Smooth muscle cell (in vitro differentiated cells): ENCODE measurements at regions not wholly inside any gene's neighbourhood (a gene's known extent, or its start where the extent isn't known, plus 50 kb on each side); places are given as distances from the start of the nearest gene placed in this dataset.
A peak's percentile ranks its signal among the peaks of the same experiment; 100 is the strongest.

ENCODE experiments used
- DNase-seq: peaks from one replicate; lab custom pipeline; 2025; ENCODE audit not compliant: unreplicated experiment; lab: John Stamatoyannopoulos, UW
- H2AFZ ChIP-seq: fragments of 200-600 bp; sonication (generic); 2 replicates; pipeline ENCODE4 v1.6.0; 2016; ENCODE audit warnings: antibody characterized with exemption, low read depth, mild to moderate bottlenecking
- H3F3A ChIP-seq: fragments of 200-600 bp; sonication (generic); 2 replicates; pipeline ENCODE4 v1.6.0; 2017; ENCODE audit warnings: antibody characterized with exemption, low read depth
- H3K27ac ChIP-seq: fragments of 200-600 bp; sonication (generic); 2 replicates; pipeline ENCODE4 v1.5.1; 2016; ENCODE audit warnings: low read depth, mild to moderate bottlenecking
- H3K27me3 ChIP-seq: fragments of 200-600 bp; sonication (generic); 2 replicates; pipeline ENCODE4 v1.6.1; 2016; ENCODE audit warnings: low read depth, mild to moderate bottlenecking
- H3K36me3 ChIP-seq: fragments of 200-600 bp; sonication (generic); 2 replicates; pipeline ENCODE4 v1.5.1; 2016; ENCODE audit warnings: low read depth
- H3K4me1 ChIP-seq: fragments of 200-600 bp; sonication (generic); 2 replicates; pipeline ENCODE4 v1.5.1; 2016; ENCODE audit warnings: low read depth
- H3K4me2 ChIP-seq: fragments of 200-600 bp; sonication (generic); 2 replicates; pipeline ENCODE4 v1.6.0; 2016; ENCODE audit warnings: mild to moderate bottlenecking
- H3K4me3 ChIP-seq: fragments of 200-600 bp; sonication (generic); 2 replicates; pipeline ENCODE4 v1.5.1; 2016; ENCODE audit warnings: mild to moderate bottlenecking
- H3K79me2 ChIP-seq: fragments of 200-600 bp; sonication (generic); 2 replicates; pipeline ENCODE4 v1.6.0; 2016; ENCODE audit warnings: low read depth, mild to moderate bottlenecking
- H3K9ac ChIP-seq: fragments of 200-600 bp; sonication (generic); 2 replicates; pipeline ENCODE4 v1.6.0; 2016; ENCODE audit warnings: low read depth
- H3K9me3 ChIP-seq: fragments of 200-600 bp; sonication (generic); replicated peaks from 2 replicates; pipeline ENCODE4 v1.5.1; 2016; ENCODE audit warnings: low read depth
- H4K20me1 ChIP-seq: fragments of 200-600 bp; sonication (generic); 2 replicates; pipeline ENCODE4 v1.6.0; 2016; ENCODE audit warnings: low read depth
- CTCF ChIP-seq: fragments of 200-600 bp; sonication (generic); IDR thresholded peaks from 2 replicates; pipeline ENCODE4 v1.5.1; 2017; ENCODE audit warnings: borderline replicate concordance, mild to moderate bottlenecking, antibody characterized with exemption; ENCODE audit not compliant: insufficient read depth, poor library complexity, severe bottlenecking
- WGBS: methylation state at CpG from one replicate; pipeline ENCODE4 v1.1.7; 2016; ENCODE audit warnings: low lambda C conversion rate; 5-methylcytosine and 5-hydroxymethylcytosine counted together

GRCh38 chr11:35078470-35078735 lies 60.6 kb upstream of the CD44 start:
- Histone ChIP-seq H3F3A (no peaks in the 10 kb centered on the region), H3K4me1 (no peaks in the 10 kb centered on the region), H2AFZ (no peak overlapping the region), H3K9ac (no peak overlapping the region), H3K27me3 (no peaks in the 10 kb centered on the region), H3K4me3 (no peak overlapping the region), H3K79me2 (no peaks in the 10 kb centered on the region), H3K9me3 (no peaks in the 10 kb centered on the region), H3K4me2 (no peak overlapping the region), H3K36me3 (no peaks in the 10 kb centered on the region), H4K20me1 (no peaks in the 10 kb centered on the region), H3K27ac (no peak overlapping the region)
- TF ChIP-seq CTCF = no peak
- 100% methylated on average over 1 of the region's 1 CpG for WGBS
- no peak for DNase-seq

- Histone ChIP-seq H3K27ac (no peak overlapping the region), H3K4me3 (no peak overlapping the region), H3K9me3 (no peaks in the 10 kb centered on the region), H4K20me1 (no peaks in the 10 kb centered on the region), H3K27me3 (no peaks in the 10 kb centered on the region), H3K79me2 (no peaks in the 10 kb centered on the region), H3K9ac (no peak overlapping the region), H3K4me2 (no peak overlapping the region), H3F3A (no peaks in the 10 kb centered on the region), H3K36me3 (no peaks in the 10 kb centered on the region), H2AFZ (no peak overlapping the region), H3K4me1 (no peaks in the 10 kb centered on the region)
- 73% methylated on average over 4 of the region's 4 CpGs for WGBS
- DNase-seq = no peak
- no peak for TF ChIP-seq CTCF
Observed at GRCh38 chr11:35079611-35080010, 59.4 kb upstream of the CD44 start.

GRCh38 chr11:35082321-35083180 lies 56.4 kb upstream of the CD44 start:
- H3K79me2 ChIP-seq = no peaks in the 10 kb centered on the region
- no peak for TF ChIP-seq CTCF
- no peak overlapping the region for H3K4me3 ChIP-seq
- H3K36me3 ChIP-seq = no peaks in the 10 kb centered on the region
- 61% methylated on average over 15 of the region's 15 CpGs for WGBS
- no peaks in the 10 kb centered on the region for H3K9me3 ChIP-seq
- H3K9ac ChIP-seq = peak overlapping the region; percentile 48
- H3K4me2 ChIP-seq = peak overlapping the region; percentile 65
- H4K20me1 ChIP-seq = no peaks in the 10 kb centered on the region
- H2AFZ ChIP-seq = peak overlapping the region; percentile 75
- peak overlapping the region; percentile 85 for H3K27ac ChIP-seq
- DNase-seq = no peak
- no peaks in the 10 kb centered on the region for H3K27me3 ChIP-seq
- no peaks in the 10 kb centered on the region for H3K4me1 ChIP-seq
- H3F3A ChIP-seq = no peaks in the 10 kb centered on the region

GRCh38 chr11:35083181-35083430 lies 55.9 kb upstream of the CD44 start:
- peak overlapping the region; percentile 48 for H3K9ac ChIP-seq
- H3K27me3 ChIP-seq = no peaks in the 10 kb centered on the region
- no peaks in the 10 kb centered on the region for H4K20me1 ChIP-seq
- no peaks in the 10 kb centered on the region for H3K36me3 ChIP-seq
- H3K4me3 ChIP-seq = no peak overlapping the region
- H2AFZ ChIP-seq = no peak overlapping the region
- H3K27ac ChIP-seq = peak overlapping the region; percentile 85
- no peak for DNase-seq
- no peak for TF ChIP-seq CTCF
- H3K4me2 ChIP-seq = peak overlapping the region; percentile 65
- no peaks in the 10 kb centered on the region for H3K79me2 ChIP-seq
- no peaks in the 10 kb centered on the region for H3F3A ChIP-seq
- no peaks in the 10 kb centered on the region for H3K4me1 ChIP-seq
- WGBS = 70% methylated on average over 2 of the region's 2 CpGs
- no peaks in the 10 kb centered on the region for H3K9me3 ChIP-seq
